Neutrophil (primary cell): ENCODE measurements at regions not wholly inside any gene's neighbourhood (a gene's known extent, or its start where the extent isn't known, plus 50 kb on each side); places are given as distances from the start of the nearest gene placed in this dataset.

Experiments
- H3K27ac ChIP-seq: fragments of 200-600 bp; sonication (generic); 2 replicates; pipeline ENCODE4 v1.5.1; 2016; ENCODE audit warnings: mild to moderate bottlenecking, moderate library complexity
- H3K27me3 ChIP-seq: fragments of 200-600 bp; sonication (generic); 2 replicates; pipeline ENCODE4 v1.6.0; 2016; ENCODE audit warnings: mild to moderate bottlenecking
- H3K36me3 ChIP-seq: fragments of 200-600 bp; sonication (generic); 2 replicates; pipeline ENCODE4 v1.5.1; 2017
- H3K4me1 ChIP-seq, 2 experiments: fragments of 200-600 bp in 1 of 2; sonication (generic) in 1 of 2; 1 replicate in 1 of 2; 2 replicates in 1 of 2; pipeline versions ENCODE4 v1.5.1 to v1.6.1; 2013 to 2016; ENCODE audit warnings: low read depth in 1 of 2, low read length in 1 of 2, mild to moderate bottlenecking in 1 of 2, moderate library complexity in 1 of 2; ENCODE audit not compliant: control insufficient read depth in 1 of 2, insufficient read depth in 1 of 2
- H3K4me3 ChIP-seq, 2 experiments: fragments of 200-600 bp in 1 of 2; sonication (generic) in 1 of 2; 1 replicate in 1 of 2; 2 replicates in 1 of 2; pipeline ENCODE4 v1.5.1; 2013 to 2016; ENCODE audit warnings: low read depth in 1 of 2, low read length in 1 of 2, mild to moderate bottlenecking in 1 of 2, moderate library complexity in 1 of 2
- H3K9me3 ChIP-seq: fragments of 200-600 bp; sonication (generic); 2 replicates; pipeline ENCODE4 v1.5.1; 2016
- CTCF ChIP-seq: fragments of 200-600 bp; sonication (generic); IDR thresholded peaks from 2 replicates; pipeline ENCODE4 v1.5.1; 2016; ENCODE audit warnings: antibody characterized with exemption

DNA sequence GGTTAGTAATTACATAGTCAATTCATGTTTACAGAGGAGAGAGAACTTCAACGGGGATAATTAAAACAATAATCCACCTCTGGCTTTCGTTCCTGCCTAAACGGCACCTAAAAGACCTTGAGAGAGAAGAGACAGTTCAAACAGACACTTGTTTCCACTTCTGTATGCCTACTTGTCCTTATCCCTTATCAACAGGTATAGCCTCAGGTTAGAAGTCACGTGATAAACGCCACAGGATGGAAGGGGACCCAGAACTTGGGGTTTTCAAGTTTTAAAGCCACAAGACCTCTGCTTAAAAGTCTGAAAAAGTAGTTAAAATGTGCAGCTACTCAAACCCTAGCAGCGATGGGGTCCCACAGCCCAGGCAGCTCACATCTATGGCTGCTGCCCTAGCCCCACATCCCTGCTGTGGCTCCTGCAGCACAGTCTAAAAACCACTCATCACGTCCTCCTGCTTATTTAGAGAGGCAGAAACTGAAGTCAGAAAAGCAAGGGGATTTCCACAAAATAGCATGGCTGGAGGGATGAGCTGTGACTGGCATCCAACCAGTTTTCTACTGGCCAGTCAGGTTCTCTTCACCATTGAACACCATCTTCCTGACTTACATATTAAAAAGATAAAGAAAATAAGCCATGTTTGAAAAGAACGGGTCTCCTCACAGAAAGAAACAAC is 51.2 kb upstream of the SEC16B start:
- no peaks in the 10 kb centered on the region for H3K36me3 ChIP-seq

GRCh38 chr1:178021950-178022349 is 52.1 kb upstream of the SEC16B start:
- Histone ChIP-seq H3K36me3 (no peaks in the 10 kb centered on the region), H3K4me1 (no peaks in the 10 kb centered on the region), H3K4me3 (no peak overlapping the region), H3K27me3 (no peaks in the 10 kb centered on the region), H3K9me3 (no peaks in the 10 kb centered on the region), H3K27ac (no peak overlapping the region)
- TF ChIP-seq CTCF: no peak

More for the DNA sequence above, 51.2 kb upstream of the SEC16B start:
- Histone ChIP-seq H3K27ac (no peak overlapping the region), H3K4me1 (no peaks in the 10 kb centered on the region), H3K27me3 (no peaks in the 10 kb centered on the region), H3K4me3 (no peak overlapping the region), H3K9me3 (no peaks in the 10 kb centered on the region)
- TF ChIP-seq CTCF: no peak

GRCh38 chr1:178023181-178023618 is 53.3 kb upstream of the SEC16B start:
- TF ChIP-seq CTCF: no peak
- no peaks in the 10 kb centered on the region for H3K4me1 ChIP-seq
- no peaks in the 10 kb centered on the region for H3K27me3 ChIP-seq
- H3K36me3 ChIP-seq: no peaks in the 10 kb centered on the region
- no peaks in the 10 kb centered on the region for H3K9me3 ChIP-seq
- H3K27ac ChIP-seq: no peak overlapping the region
- no peak overlapping the region for H3K4me3 ChIP-seq

DNA sequence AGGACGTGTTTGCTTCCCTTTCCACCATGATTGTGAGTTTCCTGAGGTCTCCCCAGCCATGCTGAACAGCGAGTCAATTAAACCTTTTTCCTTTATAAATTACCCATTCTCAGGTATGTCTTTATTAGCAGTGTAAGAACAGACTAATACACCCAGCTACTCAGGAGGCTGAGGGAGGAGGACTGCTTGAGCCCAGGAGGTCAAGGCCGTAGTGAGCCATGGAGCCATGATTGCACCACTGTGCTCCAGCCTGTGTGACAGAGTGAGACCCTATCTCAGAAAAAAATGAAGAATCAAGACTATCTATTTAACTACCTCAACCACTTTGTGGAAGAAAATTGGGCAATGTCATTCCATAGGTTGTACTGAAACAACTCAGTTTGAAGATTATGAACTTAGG is 54.6 kb upstream of the SEC16B start:
- no peaks in the 10 kb centered on the region for H3K9me3 ChIP-seq
- no peaks in the 10 kb centered on the region for H3K27me3 ChIP-seq
- no peak overlapping the region for H3K27ac ChIP-seq
- no peak overlapping the region for H3K4me3 ChIP-seq
- no peak for TF ChIP-seq CTCF
- H3K36me3 ChIP-seq: no peaks in the 10 kb centered on the region
- H3K4me1 ChIP-seq: no peaks in the 10 kb centered on the region

- Histone ChIP-seq H3K36me3 (no peaks in the 10 kb centered on the region), H3K9me3 (no peaks in the 10 kb centered on the region), H3K4me1 (no peaks in the 10 kb centered on the region), H3K27me3 (no peaks in the 10 kb centered on the region), H3K27ac (no peak overlapping the region), H3K4me3 (no peak overlapping the region)
- no peak for TF ChIP-seq CTCF
Observed at GRCh38 chr1:178025613-178026356, 55.9 kb upstream of the SEC16B start.
